GM12865 (cell line): ENCODE measurements at regions not wholly inside any gene's neighbourhood (a gene's known extent, or its start where the extent isn't known, plus 50 kb on each side); places are given as distances from the start of the nearest gene placed in this dataset.
A peak's percentile ranks its signal among the peaks of the same experiment; 100 is the strongest.

Experiments
- DNase-seq: peaks from one replicate; pipeline ENCODE4 v3.0.0; 2010; ENCODE audit warnings: low read depth
- H3K4me3 ChIP-seq: 2 replicates; pipeline ENCODE4 v1.5.1; 2011; ENCODE audit warnings: mild to moderate bottlenecking, low read depth, low read length, control low read depth
- TF ChIP-seq, protein P1 (sequence below): IDR thresholded peaks from 2 replicates; pipeline ENCODE4 v1.5.1; 2011; ENCODE audit warnings: low read length, control low read depth, low read depth, inconsistent platforms; ENCODE audit not compliant: insufficient read depth; ENCODE audit errors: missing control alignments

DNA sequence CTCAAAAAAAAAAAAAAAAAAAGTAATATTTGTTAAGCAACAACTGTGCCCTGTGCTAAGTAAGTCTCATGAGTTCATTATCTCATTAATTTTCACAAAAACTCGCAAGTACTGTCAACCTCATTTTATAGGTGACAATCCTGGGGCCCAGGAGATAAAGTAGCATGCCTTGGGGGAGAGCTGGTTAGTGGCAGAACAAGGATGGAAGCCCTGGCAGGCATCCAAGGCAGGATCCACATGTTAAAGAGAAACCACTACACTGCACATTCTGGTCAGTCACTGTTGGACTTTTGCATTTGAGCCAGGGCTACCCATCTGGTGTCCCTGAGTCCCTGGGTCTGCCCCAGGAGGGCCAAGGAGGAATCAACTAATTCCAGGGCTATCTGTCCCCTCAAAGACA is 54.6 kb downstream of the ZFP36L2 start:
- TF ChIP-seq, protein P1, sequence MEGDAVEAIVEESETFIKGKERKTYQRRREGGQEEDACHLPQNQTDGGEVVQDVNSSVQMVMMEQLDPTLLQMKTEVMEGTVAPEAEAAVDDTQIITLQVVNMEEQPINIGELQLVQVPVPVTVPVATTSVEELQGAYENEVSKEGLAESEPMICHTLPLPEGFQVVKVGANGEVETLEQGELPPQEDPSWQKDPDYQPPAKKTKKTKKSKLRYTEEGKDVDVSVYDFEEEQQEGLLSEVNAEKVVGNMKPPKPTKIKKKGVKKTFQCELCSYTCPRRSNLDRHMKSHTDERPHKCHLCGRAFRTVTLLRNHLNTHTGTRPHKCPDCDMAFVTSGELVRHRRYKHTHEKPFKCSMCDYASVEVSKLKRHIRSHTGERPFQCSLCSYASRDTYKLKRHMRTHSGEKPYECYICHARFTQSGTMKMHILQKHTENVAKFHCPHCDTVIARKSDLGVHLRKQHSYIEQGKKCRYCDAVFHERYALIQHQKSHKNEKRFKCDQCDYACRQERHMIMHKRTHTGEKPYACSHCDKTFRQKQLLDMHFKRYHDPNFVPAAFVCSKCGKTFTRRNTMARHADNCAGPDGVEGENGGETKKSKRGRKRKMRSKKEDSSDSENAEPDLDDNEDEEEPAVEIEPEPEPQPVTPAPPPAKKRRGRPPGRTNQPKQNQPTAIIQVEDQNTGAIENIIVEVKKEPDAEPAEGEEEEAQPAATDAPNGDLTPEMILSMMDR = no peak

DNA sequence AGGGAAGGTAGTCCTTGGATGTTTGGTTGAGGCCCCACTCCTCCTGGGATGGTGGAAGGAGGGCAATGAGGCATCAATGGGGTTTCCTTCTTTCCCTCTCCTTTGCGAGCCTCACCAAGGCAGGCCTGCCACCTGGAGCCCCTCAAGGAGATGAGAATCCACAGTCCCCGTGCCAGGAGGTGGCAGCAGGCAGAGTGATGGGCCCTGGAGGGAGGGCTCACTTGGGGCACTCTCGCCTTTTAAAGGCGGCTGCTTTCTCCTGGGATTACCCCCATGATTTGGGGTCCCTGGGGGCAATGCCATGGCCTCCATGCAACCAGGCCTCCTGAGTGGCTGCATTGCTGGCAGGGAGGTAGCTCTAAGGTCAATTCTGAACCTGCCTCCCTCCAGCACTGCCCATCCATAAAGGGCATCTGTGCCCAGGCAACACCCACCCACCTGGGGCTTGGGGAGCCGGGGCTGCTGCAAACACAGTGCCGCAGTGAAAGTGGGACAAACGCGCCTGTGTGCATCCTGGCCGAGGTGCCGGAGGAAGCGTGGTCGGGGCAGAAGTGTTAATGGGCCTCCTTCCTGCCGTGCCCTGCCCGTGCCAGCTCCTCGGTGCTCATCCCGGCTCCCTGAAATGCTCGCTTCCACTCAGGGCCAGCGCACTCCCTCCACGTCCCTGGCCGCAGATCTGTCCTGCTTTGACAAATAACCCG is 55.9 kb downstream of the ZFP36L2 start:
- DNase-seq = no peak
- no peak overlapping the region for H3K4me3 ChIP-seq
- TF ChIP-seq, protein P1 = no peak

More for the DNA sequence above, 54.6 kb downstream of the ZFP36L2 start:
- DNase-seq = no peak
- H3K4me3 ChIP-seq = no peak overlapping the region

DNA sequence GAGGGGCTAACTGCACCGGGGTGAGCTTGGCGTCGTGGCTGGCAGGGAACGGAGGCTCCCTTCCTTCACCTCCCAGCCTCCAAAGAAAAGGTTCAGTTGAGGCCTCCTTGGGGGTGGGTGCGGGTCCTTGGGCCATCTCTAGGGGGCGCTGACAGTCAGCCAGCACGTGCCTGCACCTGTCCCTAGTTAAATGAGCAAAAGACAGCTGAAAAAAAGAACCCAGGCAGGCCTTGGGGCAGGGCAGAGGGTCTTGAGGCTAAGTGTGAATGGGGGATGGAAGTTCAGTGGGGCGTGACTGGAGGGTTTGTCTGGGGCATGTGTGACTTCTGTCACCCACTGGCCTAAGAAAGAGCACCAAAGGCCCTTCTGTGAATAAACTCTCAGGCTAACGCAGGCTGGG is 56.4 kb downstream of the ZFP36L2 start:
- no peak overlapping the region for H3K4me3 ChIP-seq
- peak; percentile 66 for DNase-seq
- TF ChIP-seq, protein P1 = peak; percentile 77

DNA sequence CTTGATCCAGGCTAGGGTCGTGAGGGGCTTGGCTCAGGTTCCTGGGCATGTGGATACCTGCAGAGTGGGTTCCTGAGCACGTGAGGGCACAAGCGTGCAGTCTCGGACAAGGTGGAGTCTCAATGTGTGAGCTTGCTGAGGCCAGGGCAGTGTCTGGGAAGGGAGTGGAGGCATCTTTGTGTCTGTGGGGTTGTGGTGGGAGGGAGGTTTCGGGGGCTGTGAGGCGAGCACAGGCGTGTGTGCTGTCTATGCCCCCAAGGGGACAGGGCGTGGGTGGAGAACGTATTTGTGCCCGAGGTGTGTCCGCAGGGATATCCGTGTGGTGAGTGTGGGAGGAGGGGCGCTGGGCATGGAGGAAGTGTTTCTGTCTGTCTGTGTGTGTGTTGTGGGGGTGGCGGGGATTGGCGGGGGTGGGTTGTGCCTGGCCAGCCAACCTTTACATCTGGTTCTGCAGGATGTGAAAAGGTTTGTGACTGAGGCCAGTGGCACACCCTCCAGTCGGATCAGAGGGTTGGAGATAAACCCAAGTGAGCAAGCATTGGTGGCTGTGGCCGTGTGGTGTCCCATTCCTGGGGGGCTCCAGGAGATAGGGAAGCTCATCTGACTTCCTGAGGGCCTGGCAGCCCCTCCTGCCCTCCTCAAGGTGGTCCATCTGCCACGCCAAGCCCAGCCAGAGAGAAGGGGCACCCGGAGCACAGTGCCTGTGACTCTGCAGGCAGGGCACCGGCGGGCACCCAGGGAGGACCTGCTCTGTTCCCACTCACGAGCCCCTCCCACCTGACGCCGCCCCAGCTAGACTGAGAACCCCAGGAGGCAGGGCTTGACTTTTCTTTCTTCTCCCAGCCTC is 57.1 kb downstream of the ZFP36L2 start:
- TF ChIP-seq, protein P1 = no peak
- DNase-seq = peak; percentile 78
- no peak overlapping the region for H3K4me3 ChIP-seq

DNA sequence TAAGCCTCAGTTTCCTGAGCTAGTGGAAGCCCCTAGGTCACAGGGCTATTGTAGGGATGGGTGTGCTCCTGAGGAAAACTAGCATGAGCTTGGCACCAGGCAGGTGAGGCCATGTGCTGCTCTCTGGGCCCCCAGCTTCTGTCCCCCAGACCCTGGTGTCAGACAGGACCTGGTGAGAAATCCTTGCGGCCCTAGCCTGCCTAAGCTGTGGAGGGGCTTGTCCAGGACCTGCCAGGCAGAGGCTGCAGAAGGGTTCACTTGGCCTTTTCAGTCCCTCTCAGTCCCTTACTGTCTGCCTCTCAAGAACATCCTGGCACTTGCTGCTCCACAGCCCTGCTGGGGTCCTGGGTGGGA is 58.4 kb downstream of the ZFP36L2 start:
- H3K4me3 ChIP-seq = no peak overlapping the region
- TF ChIP-seq, protein P1 = no peak
- DNase-seq = no peak

DNA sequence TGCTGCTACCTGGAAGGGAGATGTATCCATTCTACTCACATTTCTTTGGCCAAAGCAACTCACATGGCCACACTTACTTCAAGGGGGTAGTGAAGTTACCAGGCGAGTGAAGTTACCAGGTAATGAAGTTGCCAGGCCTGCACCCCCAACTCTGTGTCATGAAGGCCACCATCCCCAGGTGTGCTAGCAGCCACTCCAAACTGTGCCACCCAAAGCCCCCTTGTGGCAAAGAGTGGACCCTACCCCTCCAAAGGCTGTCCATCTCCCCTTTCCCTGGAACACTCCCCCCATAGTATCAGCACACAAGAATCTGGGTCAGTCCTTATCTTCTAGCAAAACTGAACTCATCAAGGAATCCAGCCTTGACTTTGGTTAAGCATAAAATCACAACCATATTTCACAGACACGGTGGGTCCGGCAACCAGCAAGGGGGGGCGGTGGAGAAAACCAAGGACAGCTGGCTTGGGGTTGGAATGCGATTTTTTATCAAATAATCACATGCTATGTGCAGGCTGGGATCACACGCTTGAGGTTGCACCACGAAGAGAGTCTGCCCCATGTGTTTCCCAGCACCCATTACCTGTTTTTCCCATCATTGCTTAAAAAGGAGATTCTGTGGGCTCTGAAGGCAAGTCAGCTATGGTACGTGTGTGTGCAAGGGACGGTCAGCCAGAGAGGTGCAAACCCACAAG is 60.9 kb downstream of the ZFP36L2 start:
- DNase-seq = no peak
- TF ChIP-seq, protein P1 = peak; percentile 6
- H3K4me3 ChIP-seq = no peak overlapping the region
